Neural progenitor cell (in vitro differentiated cells): ENCODE measurements at regions not wholly inside any gene's neighbourhood (a gene's known extent, or its start where the extent isn't known, plus 50 kb on each side); places are given as distances from the start of the nearest gene placed in this dataset.

Source experiments
- CTCF ChIP-seq: fragments of 200-600 bp; sonication (generic); IDR thresholded peaks from 2 replicates; pipeline ENCODE4 v1.5.1; 2017; ENCODE audit warnings: antibody characterized with exemption, mild to moderate bottlenecking
- EZH2 ChIP-seq: fragments of 200-600 bp; sonication (generic); IDR thresholded peaks from 2 replicates; pipeline ENCODE4 v1.6.1; 2017; ENCODE audit warnings: antibody characterized with exemption, mild to moderate bottlenecking, moderate library complexity
- EZH2phosphoT487 ChIP-seq: fragments of 200-600 bp; sonication (generic); IDR thresholded peaks from 2 replicates; pipeline ENCODE4 v1.6.1; 2017; ENCODE audit warnings: antibody characterized with exemption

- TF ChIP-seq CTCF (no peak), EZH2phosphoT487 (no peak), EZH2 (no peak)
Observed at GRCh38 chr15:35320158-35320780, 225.7 kb downstream of the DPH6 start.
